Stimulated activated naive CD4-positive, alpha-beta T cell treated with Interleukin-2 at 50 U/mL for 16 hours (primary cell): ENCODE measurements at regions not wholly inside any gene's neighbourhood (a gene's known extent, or its start where the extent isn't known, plus 50 kb on each side); places are given as distances from the start of the nearest gene placed in this dataset.

Experiments used
- DNase-seq: peaks from one replicate; lab custom pipeline; 2025; lab: John Stamatoyannopoulos, UW

DNA sequence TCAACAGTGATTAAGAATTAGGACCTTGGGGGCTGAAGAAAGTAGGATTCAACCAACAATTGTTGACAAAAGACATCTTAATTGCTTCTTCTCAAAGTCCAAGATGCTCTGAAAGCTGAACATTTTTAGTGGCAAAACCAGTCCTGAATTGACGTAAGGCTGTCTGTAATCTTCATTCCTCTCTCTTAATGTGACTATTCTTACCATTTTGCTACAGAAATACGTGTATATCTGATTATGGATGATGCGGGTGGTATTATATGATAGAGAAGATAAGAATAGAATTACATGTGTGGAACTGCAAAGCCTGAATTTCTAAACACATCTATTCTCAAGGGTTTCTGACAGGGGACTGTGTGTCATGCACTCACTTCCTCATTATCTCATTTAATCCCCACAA lies 130.3 kb upstream of the SASH1 start:
- DNase-seq: no peak

- DNase-seq: no peak
Observed at GRCh38 chr6:148213366-148213765, 129.3 kb upstream of the SASH1 start.

DNA sequence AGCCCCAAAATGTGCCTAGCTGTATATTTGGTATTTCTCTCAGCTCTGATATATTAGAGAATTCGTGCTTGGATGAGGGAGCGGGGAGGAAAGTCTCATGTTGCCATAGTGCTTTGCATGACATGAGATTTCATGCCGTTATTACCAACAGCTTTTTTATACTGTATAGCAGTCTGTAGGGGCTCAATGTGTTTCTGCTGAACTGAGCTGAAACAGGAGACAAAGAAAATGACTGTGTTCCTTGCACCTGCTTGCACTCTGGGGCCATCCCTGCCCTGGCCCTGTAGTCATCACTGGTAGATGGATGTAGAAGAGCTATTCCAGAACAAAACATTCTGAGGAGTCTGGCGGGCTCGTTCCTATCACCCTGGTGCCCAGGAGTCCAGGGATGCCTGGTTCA lies 128.0 kb upstream of the SASH1 start:
- DNase-seq: no peak

DNA sequence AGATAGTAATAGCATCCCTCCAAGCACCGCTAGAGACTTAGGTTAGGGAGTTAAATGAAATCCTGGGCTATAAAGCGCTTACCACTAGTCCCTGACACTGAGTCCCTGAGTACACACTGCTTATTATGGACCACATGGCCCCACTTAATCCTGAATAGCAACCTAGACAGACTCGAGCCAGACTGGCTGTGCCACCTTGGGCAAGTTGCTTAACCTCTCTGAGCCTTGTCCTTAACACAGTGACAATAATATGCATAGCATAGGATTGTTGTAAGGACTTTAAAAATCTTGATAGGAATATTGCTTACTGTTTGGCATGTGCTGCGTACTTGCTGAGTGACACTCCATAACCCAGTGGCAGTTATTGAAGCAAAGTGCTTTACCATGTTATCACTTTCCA lies 125.6 kb upstream of the SASH1 start:
- DNase-seq: no peak

- no peak for DNase-seq
Observed at GRCh38 chr6:148217921-148218320, 124.7 kb upstream of the SASH1 start.

DNA sequence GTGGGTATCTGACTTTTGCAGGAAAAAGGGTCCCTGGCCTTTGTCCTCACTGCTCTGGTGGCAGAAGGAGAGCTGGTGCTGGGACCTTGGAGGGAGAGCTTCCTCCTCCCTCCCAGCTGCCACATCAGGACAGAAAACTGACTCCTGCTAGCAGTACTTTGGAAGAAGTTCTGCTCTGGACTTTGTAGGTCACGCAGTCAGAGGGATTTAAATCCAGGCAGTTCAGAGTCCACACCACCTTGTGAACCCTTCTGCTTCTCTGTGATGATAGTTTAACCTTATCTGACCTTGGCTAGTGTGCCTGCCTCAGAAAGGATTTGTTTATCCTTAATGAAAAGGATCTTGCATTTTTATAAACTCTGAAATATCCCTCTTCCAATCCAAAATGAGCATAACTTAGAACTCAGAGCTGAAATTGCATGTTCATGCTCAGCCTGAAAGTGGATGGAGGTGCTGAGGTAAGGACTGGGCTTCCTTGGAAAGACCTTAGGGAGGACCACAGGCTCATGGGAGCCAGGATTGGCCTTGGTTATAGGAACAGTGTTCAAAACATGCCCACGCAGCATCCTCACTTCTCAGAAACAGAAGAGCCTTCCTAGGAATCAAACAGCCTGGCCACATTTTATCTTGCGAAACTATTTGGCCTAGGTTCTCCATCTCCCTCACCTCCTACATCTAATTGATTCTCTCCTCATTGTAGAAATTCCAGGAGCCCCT lies 123.9 kb upstream of the SASH1 start:
- no peak for DNase-seq

- no peak for DNase-seq
Observed at GRCh38 chr6:148221196-148221979, 121.2 kb upstream of the SASH1 start.

DNA sequence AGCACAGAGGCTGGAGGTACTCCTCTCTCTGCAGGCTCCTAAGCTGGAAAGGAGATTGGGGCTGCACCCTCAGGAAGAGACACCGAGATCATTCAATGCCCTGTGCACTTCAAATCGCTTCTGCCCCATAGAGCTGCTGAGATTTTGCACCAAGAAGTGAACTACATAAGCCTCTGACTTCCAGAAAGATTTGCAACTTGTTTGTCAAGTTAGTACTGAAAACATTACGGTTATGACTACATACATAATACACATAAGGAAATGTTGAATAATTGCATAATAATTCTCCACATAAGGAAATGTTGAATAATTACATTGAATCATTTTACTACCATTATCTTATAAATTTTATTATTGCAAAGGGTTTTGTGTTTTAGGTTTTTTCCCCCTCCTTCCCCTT lies 120.3 kb upstream of the SASH1 start:
- no peak for DNase-seq

- no peak for DNase-seq
Observed at GRCh38 chr6:148222846-148223245, 119.8 kb upstream of the SASH1 start.

- DNase-seq: no peak
Observed at GRCh38 chr6:148223424-148223842, 119.2 kb upstream of the SASH1 start.

DNA sequence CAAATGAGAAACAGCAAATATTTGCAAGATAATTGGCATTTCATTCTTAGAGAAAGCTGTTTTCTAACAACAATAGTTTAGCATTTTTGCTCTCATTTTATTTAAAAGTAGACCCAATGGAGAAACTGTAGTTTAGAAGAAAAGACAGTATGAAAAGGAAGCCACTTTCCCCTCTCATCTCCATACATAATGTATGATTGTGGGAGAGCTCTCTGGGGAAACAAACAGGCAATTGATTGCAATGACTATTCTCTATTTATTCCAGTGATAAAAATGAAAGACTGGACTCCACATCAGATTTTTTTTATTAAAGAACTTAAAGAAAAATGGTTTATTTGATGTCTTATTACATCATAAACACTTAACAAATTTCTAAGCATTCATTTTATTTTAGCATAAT lies 116.8 kb upstream of the SASH1 start:
- DNase-seq: no peak

DNA sequence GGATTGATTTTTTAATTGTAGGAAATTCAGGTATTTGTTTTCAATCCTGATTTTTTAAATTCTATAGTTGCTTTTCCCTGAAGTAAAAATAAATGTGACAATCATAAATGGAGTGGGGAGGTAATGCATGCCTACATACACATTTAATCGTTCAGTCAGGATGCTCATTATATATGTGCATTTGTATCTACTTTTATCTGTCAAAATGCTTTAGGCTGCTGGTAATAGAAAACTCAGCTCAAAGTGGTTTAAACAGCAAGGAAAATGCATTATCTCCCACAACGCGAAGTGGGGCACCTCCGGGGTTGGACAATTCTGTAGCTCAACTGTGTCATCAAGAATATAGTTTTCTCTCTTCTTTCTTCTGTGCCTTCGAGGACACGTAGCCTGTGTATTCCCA lies 116.4 kb upstream of the SASH1 start:
- no peak for DNase-seq

DNA sequence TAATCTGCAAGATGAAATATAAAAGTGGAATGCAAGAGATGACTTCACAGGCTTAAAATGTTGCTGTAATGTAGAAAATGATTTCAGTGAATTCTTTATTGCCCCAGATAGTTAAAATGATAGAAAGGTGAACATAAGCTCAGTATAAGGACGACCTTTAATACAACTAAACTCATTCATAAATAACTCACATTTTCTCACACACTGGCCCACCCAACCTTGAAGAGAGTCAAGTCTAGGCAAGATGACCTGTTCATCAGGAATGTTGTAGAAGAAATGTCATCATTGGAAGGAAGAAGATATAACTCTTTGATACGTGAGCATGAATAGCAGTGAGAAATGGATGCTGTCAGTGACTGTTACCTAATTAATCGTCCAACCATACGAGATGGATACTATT lies 111.1 kb upstream of the SASH1 start:
- no peak for DNase-seq

GRCh38 chr6:148235446-148235845 lies 107.2 kb upstream of the SASH1 start:
- no peak for DNase-seq

GRCh38 chr6:148238713-148239112 lies 103.9 kb upstream of the SASH1 start:
- no peak for DNase-seq

GRCh38 chr6:148239215-148239614 lies 103.4 kb upstream of the SASH1 start:
- DNase-seq: no peak

DNA sequence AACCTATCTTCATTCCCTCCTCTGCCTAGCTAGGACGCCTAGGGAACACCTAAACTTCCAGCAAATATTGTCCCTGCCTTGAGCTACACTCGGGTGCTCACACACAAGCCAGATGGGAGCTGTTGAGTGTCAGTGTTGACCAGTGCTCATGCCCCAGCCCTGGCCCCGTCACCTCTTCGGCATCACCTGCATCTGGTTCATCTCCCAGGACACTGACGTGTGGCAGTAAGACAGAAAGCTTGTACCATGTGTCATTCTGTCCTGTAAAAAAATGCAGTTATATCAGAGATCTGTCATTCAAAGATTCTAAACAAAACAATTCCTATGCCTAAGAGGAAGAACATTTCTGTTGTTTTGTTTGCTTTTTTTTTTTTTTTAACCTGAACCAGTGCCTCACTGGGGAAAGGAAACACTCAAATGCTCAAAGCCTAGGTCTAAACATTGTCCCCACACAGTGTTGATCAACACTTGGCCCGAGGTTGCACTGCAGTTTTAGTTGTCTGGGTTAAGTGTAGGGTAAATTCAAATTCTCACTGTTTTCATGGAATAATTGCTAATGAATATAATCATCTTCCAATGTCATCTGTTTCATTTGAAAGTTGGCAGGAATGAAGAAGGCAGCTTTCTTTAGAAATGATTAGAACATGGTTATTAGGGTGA lies 102.7 kb upstream of the SASH1 start:
- no peak for DNase-seq

DNA sequence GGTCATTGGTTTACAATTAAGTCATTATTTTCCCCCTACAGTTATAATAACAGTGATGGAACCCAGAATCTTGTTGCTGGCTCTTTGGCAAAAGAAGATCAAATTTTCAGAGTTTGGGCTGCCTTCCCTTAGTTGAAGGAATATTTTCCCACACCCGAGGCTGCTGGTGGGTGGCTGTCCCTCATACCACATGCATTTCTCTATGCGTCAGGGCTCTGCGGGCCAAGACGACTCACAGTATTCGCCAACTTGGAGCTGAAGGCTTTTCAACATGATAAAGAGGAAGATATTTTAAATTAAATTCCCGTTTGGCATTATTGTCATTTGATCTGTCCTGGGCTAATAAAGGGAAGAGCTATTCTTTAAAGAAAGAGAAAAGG lies 102.2 kb upstream of the SASH1 start:
- DNase-seq: no peak

- DNase-seq: no peak
Observed at GRCh38 chr6:148240861-148241477, 101.7 kb upstream of the SASH1 start.

DNA sequence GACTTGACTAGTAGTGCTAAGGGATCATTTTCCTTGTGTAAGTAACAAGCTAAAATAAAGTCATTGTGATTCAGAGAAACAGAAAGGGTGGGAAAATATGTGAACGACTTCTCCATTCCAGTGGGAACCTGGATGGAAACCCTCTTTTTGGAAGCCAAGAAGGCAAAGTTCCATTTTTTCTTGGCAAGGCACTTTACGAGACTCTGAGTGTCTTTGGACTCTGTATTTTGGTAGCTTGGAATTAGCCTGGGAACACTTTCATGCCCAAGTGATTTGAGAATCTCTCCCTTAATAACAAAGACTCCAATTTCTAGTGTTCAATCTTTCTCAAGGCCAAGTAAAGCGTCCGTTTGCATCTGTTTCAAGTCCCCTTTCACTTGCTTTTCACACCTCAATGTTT lies 100.5 kb upstream of the SASH1 start:
- DNase-seq: no peak

DNA sequence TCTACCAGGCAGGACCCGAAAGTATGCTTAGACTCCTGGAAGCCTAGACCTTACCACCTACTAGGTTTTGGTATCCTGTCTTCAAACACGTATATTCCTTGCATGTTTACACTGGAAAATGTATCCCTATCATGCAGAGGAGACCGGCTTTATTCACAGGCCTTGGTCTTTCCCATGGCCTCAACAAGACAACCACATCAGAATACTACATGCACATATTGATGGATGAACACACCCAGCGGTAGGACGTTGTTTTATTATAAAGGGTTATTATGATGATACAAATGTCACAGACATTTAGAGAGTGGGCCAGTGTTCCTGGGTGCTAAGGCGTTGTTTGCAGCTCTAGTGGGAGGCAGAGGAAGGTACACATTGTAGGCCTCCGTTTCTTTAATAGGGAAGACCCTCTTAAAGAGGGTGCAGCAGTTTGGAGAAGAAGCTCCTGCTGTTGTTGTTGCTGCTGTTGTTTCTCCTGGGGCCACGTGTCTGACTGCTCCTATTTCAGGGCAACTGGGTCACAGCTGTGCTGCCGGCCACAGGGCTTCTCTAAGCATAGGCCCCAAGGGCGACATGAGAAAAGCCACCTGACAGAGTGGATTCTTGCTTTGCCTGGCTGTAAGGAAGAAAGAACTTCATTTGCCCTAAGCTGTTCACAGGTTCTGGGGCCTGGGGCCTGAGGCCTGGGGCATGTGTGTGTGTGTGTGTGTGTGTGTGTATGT lies 98.3 kb upstream of the SASH1 start:
- no peak for DNase-seq
